Esophagus squamous epithelium (tissue), 5 donors: ENCODE measurements at regions not wholly inside any gene's neighbourhood (a gene's known extent, or its start where the extent isn't known, plus 50 kb on each side); places are given as distances from the start of the nearest gene placed in this dataset.

ENCODE experiments used
- DNase-seq: peaks from one replicate; lab custom pipeline; 2025; lab: John Stamatoyannopoulos, UW
- H3K27ac ChIP-seq, 4 donors: fragments of 200-600 bp; sonication (generic); one replicate each; pipeline ENCODE4 v1.5.1; 2016 to 2019; ENCODE audit warnings: mild to moderate bottlenecking in 1 of 4
- H3K27me3 ChIP-seq, 4 donors: fragments of 200-600 bp; sonication (generic); 1 replicate in 3 of 4; 2 replicates in 1 of 4; pipeline versions ENCODE4 v1.5.1 to v1.6.0; 2017 to 2021; ENCODE audit warnings: antibody characterized with exemption in 1 of 4
- H3K36me3 ChIP-seq, 3 donors: fragments of 200-600 bp; sonication (generic); one replicate each; pipeline ENCODE4 v1.5.1; 2016 to 2019
- H3K4me1 ChIP-seq, 3 donors: fragments of 200-600 bp; sonication (generic); one replicate each; pipeline ENCODE4 v1.5.1; 2017 to 2019
- H3K4me3 ChIP-seq, 4 donors: fragments of 200-600 bp; sonication (generic); 1 replicate in 3 of 4; 2 replicates in 1 of 4; pipeline ENCODE4 v1.5.1; 2016 to 2019; ENCODE audit warnings: mild to moderate bottlenecking in 2 of 4, moderate library complexity in 1 of 4
- H3K9me3 ChIP-seq, 3 donors: fragments of 200-600 bp; sonication (generic); one replicate each; pipeline ENCODE4 v1.5.1; 2016 to 2019
- POLR2A ChIP-seq, 4 donors: fragments of 450-650 bp; IDR thresholded peaks; one replicate each; pipeline ENCODE4 v1.6.1; 2017; ENCODE audit warnings: antibody characterized with exemption in 4 of 4, mild to moderate bottlenecking in 4 of 4, moderate library complexity in 3 of 4
- WGBS, 2 donors: methylation state at CpG; one replicate each; pipeline ENCODE4 v1.1.5; 2018; 5-methylcytosine and 5-hydroxymethylcytosine counted together
- intact Hi-C: fragments of 100-400 bp; cut with DNase I; formaldehyde crosslinking; loops from one replicate; pipeline ENCODE4 v1.15.0; 2022
- TF ChIP-seq, protein P1 (sequence below), 6 experiments: fragments of 450-650 bp in 4 of 6; fragments of 200-600 bp in 2 of 6; sonication (generic) in 2 of 6; IDR thresholded peaks; one replicate each; pipeline ENCODE4 v1.5.1; 2016 to 2019; ENCODE audit warnings: antibody characterized with exemption in 6 of 6, mild to moderate bottlenecking in 4 of 6, moderate library complexity in 4 of 6
- donor health status: DM: yes; HTN: yes; CAD: no.

GRCh38 chr10:117429643-117430265, 54.5 kb upstream of the PDZD8 start:
- 42 to 52% methylated on average over 2 of the region's 2 CpGs for WGBS, 2 donors
- no peak for DNase-seq
- intact Hi-C loops, result no loop called here

DNA sequence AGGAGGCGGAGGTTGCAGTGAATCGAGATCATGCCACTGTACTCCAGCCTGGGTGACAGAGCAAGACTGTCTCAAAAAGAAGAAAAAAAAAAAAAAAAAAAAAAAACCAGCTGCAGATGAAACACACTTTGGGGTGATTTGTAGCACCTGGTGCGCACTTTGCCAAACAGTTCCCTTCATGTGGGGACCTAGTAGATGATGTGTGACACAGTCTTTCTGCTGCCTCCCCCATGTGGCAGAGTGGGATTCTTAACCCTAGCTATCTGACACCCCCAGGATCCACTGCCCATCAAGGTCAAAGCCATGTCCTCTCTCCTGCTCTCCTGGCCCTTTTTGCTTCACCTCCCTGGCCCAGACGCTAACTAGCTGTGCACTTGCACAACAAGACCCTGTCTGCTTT, 52.1 kb upstream of the PDZD8 start:
- no peak for DNase-seq
- peaks cover 0 to 16% (median 0%) of the 10 kb centered on the region in 4 donors for H3K27me3 ChIP-seq
- 45 to 64% methylated on average over 2 to 4 of the region's 4 CpGs for WGBS, 2 donors

More at GRCh38 chr10:117429643-117430265, 54.5 kb upstream of the PDZD8 start:
- H3K36me3 ChIP-seq, result no peaks in the 10 kb centered on the region
- no peak overlapping the region for H3K27ac ChIP-seq
- no peak overlapping the region for H3K4me3 ChIP-seq
- H3K9me3 ChIP-seq, result no peaks in the 10 kb centered on the region
- peaks cover 0 to 6% (median 0%) of the 10 kb centered on the region in 3 donors for H3K4me1 ChIP-seq
- TF ChIP-seq, protein P1, sequence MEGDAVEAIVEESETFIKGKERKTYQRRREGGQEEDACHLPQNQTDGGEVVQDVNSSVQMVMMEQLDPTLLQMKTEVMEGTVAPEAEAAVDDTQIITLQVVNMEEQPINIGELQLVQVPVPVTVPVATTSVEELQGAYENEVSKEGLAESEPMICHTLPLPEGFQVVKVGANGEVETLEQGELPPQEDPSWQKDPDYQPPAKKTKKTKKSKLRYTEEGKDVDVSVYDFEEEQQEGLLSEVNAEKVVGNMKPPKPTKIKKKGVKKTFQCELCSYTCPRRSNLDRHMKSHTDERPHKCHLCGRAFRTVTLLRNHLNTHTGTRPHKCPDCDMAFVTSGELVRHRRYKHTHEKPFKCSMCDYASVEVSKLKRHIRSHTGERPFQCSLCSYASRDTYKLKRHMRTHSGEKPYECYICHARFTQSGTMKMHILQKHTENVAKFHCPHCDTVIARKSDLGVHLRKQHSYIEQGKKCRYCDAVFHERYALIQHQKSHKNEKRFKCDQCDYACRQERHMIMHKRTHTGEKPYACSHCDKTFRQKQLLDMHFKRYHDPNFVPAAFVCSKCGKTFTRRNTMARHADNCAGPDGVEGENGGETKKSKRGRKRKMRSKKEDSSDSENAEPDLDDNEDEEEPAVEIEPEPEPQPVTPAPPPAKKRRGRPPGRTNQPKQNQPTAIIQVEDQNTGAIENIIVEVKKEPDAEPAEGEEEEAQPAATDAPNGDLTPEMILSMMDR (IDR thresholded peaks at IDR 0.05), result no peak
- no peak for TF ChIP-seq POLR2A (IDR thresholded peaks at IDR 0.05)
- peaks cover 0 to 40% (median 0%) of the 10 kb centered on the region in 4 donors for H3K27me3 ChIP-seq

DNA sequence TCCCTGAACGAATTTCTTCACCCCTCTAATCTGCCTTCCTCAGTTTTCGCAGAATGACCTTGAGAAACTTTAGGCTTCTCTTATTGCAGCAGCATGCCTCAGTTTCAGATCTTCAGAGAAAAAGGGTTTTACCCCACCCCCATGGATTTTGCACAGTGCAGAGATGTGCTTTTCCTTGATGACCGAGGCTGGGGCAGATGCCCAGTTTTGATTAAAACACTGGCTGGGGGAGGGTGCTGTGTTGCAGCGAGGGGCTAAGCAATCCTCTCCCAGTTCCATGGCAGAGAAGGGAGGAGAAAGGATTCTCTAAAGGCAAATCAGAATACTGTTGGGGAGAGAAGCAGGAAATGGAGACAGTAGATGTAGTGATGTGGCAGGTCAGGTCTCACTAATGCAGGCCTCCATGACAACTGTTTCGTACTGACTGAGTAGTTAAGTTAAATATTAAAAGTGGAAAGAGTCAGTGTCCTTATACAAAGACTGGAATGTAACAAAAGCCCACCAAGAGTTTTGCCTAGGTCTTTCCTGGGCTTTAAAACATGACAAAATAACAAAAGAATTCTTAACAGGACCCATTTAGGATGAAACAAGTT, 50.8 kb upstream of the PDZD8 start:
- DNase-seq, result no peak
- no peak overlapping the region for H3K27ac ChIP-seq
- WGBS, 2 donors, result 77 to 80% methylated on average over 5 of the region's 5 CpGs
- H3K27me3 ChIP-seq, result peaks cover 0 to 5% (median 0%) of the 10 kb centered on the region in 4 donors
- TF ChIP-seq, protein P1 (IDR thresholded peaks at IDR 0.05), result no peak
- TF ChIP-seq POLR2A (IDR thresholded peaks at IDR 0.05), result no peak
- intact Hi-C loops, result no loop called here
- H3K4me1 ChIP-seq, result peaks cover 0 to 8% (median 0%) of the 10 kb centered on the region in 3 donors
- H3K36me3 ChIP-seq, result no peaks in the 10 kb centered on the region
- H3K9me3 ChIP-seq, result no peaks in the 10 kb centered on the region
- no peak overlapping the region for H3K4me3 ChIP-seq

More for the DNA sequence above, 52.1 kb upstream of the PDZD8 start:
- intact Hi-C loops, result no loop called here
- H3K9me3 ChIP-seq, result no peaks in the 10 kb centered on the region
- peaks cover 0 to 6% (median 0%) of the 10 kb centered on the region in 3 donors for H3K4me1 ChIP-seq
- no peak overlapping the region for H3K27ac ChIP-seq
- H3K4me3 ChIP-seq, result no peak overlapping the region
- no peaks in the 10 kb centered on the region for H3K36me3 ChIP-seq
- TF ChIP-seq, protein P1 (IDR thresholded peaks at IDR 0.05), result no peak
- TF ChIP-seq POLR2A (IDR thresholded peaks at IDR 0.05), result no peak

GRCh38 chr10:117424883-117425649, 49.8 kb upstream of the PDZD8 start:
- Histone ChIP-seq H3K4me1 (peaks cover 0 to 18% (median 6%) of the 10 kb centered on the region in 3 donors), H3K36me3 (no peaks in the 10 kb centered on the region), H3K27me3 (no peaks in the 10 kb centered on the region), H3K27ac (no peak overlapping the region), H3K9me3 (no peaks in the 10 kb centered on the region), H3K4me3 (no peak overlapping the region)
- intact Hi-C loops, result no loop called here
- no peak for TF ChIP-seq POLR2A (IDR thresholded peaks at IDR 0.05)
- TF ChIP-seq, protein P1 (IDR thresholded peaks at IDR 0.05), result no peak
- WGBS, 2 donors, result 64 to 84% methylated on average over 8 to 13 of the region's 13 CpGs
- no peak for DNase-seq
